PC-9 (cell line): ENCODE measurements at regions not wholly inside any gene's neighbourhood (a gene's known extent, or its start where the extent isn't known, plus 50 kb on each side); places are given as distances from the start of the nearest gene placed in this dataset.
"Not testable (repeated sequence)": the region's sequence is repeated elsewhere in the genome, so short reads cannot be mapped to it uniquely, and the experiment has no call there.

Source experiments
- BruUV-seq: library from RNA; stranded (reverse); fragments of 400-500 nt; replicated peaks from 2 replicates; lab custom pipeline; 2021; lab: Mats Ljungman, UMichigan
- CTCF ChIA-PET: fragments of 300-600 bp; sonication (Branson Sonifier 250); formaldehyde crosslinking; loops from one replicate; lab custom pipeline; 2022; ENCODE audit warnings: antibody characterized with exemption; lab: Charles Lee
- POLR2A ChIA-PET: fragments of 300-600 bp; sonication (Branson Sonifier 250); formaldehyde crosslinking; loops from one replicate; lab custom pipeline; 2022; ENCODE audit warnings: antibody characterized with exemption; ENCODE audit not compliant: unreplicated experiment; lab: Charles Lee
- DNase-seq, 2 experiments: peaks; one replicate each; pipeline versions ENCODE4 v3.0.0 to v3.0.0-alpha.2; 2015 to 2022; ENCODE audit warnings: mixed read lengths in 1 of 2
- H2AFZ ChIP-seq: fragments of 200-600 bp; sonication (generic); 2 replicates; pipeline ENCODE4 v1.8.1; 2017; ENCODE audit warnings: antibody characterized with exemption
- H3F3A ChIP-seq: fragments of 200-600 bp; sonication (generic); 2 replicates; pipeline ENCODE4 v1.8.1; 2017; ENCODE audit warnings: antibody characterized with exemption, mild to moderate bottlenecking, low read depth; ENCODE audit not compliant: insufficient read depth
- H3K27ac ChIP-seq: fragments of 200-600 bp; sonication (generic); 2 replicates; pipeline ENCODE4 v1.6.1; 2016; ENCODE audit warnings: mixed run types
- H3K27me3 ChIP-seq: fragments of 200-600 bp; sonication (generic); 2 replicates; pipeline ENCODE4 v1.6.1; 2016; ENCODE audit warnings: low read depth, mixed run types; ENCODE audit not compliant: insufficient read depth
- H3K36me3 ChIP-seq: fragments of 200-600 bp; sonication (generic); 2 replicates; pipeline ENCODE4 v1.6.1; 2016; ENCODE audit warnings: low read depth, mixed run types
- H3K4me1 ChIP-seq: fragments of 200-600 bp; sonication (generic); replicated peaks from 2 replicates; pipeline ENCODE4 v1.6.1; 2016; ENCODE audit warnings: mixed run types; ENCODE audit not compliant: insufficient read depth
- H3K4me2 ChIP-seq: fragments of 200-600 bp; sonication (generic); 2 replicates; pipeline ENCODE4 v1.6.1; 2017; ENCODE audit warnings: mixed run types
- H3K4me3 ChIP-seq: fragments of 200-600 bp; sonication (generic); 2 replicates; pipeline ENCODE4 v1.6.1; 2016; ENCODE audit warnings: mixed run types
- H3K79me2 ChIP-seq: fragments of 200-600 bp; sonication (generic); 2 replicates; pipeline ENCODE4 v1.6.1; 2017; ENCODE audit warnings: low read depth, mixed run types
- H3K9me2 ChIP-seq: fragments of 200-600 bp; sonication (generic); 2 replicates; pipeline ENCODE4 v1.8.1; 2017; ENCODE audit warnings: mild to moderate bottlenecking; ENCODE audit not compliant: insufficient read depth
- H3K9me3 ChIP-seq: fragments of 200-600 bp; sonication (generic); 2 replicates; pipeline ENCODE4 v1.8.1; 2016; ENCODE audit warnings: low read depth; ENCODE audit not compliant: insufficient read depth
- H4K20me1 ChIP-seq: fragments of 200-600 bp; sonication (generic); 2 replicates; pipeline ENCODE4 v1.8.1; 2017; ENCODE audit not compliant: insufficient read depth
- EZH2 ChIP-seq: fragments of 200-600 bp; sonication (generic); IDR thresholded peaks from 2 replicates; pipeline ENCODE4 v1.8.0; 2017; ENCODE audit warnings: antibody characterized with exemption, low read depth
- intact Hi-C: fragments of 100-400 bp; cut with micrococcal nuclease; formaldehyde crosslinking; loops from one replicate; pipeline ENCODE4 v1.10.0; 2022; ENCODE audit not compliant: unreplicated experiment
- TF ChIP-seq, protein P1 (sequence below): fragments of 200-600 bp; sonication (generic); conservative IDR thresholded peaks from 2 replicates; pipeline ENCODE4 v1.6.1; 2017; ENCODE audit warnings: mixed run types, antibody characterized with exemption, mild to moderate bottlenecking, moderate library complexity

GRCh38 chr4:126513596-126513995 is 1119.2 kb upstream of the INTU start:
- H3K36me3 ChIP-seq, result no peaks in the 10 kb centered on the region
- H2AFZ ChIP-seq, result no peak overlapping the region
- ChIA-PET POLR2A (no interaction called here), CTCF (no interaction called here)
- no peaks in the 10 kb centered on the region for H3F3A ChIP-seq
- H3K79me2 ChIP-seq, result no peaks in the 10 kb centered on the region
- H3K9me3 ChIP-seq, result no peaks in the 10 kb centered on the region
- no peaks in the 10 kb centered on the region for H4K20me1 ChIP-seq
- intact Hi-C loops, result no loop called here
- no peaks in the 10 kb centered on the region for H3K9me2 ChIP-seq
- no peak overlapping the region for H3K27ac ChIP-seq
- no TSS peak for BruUV-seq
- no peaks in the 10 kb centered on the region for H3K27me3 ChIP-seq
- DNase-seq, result no peak
- H3K4me3 ChIP-seq, result no peak overlapping the region
- H3K4me2 ChIP-seq, result no peak overlapping the region
- no peak for TF ChIP-seq EZH2
- TF ChIP-seq, protein P1, sequence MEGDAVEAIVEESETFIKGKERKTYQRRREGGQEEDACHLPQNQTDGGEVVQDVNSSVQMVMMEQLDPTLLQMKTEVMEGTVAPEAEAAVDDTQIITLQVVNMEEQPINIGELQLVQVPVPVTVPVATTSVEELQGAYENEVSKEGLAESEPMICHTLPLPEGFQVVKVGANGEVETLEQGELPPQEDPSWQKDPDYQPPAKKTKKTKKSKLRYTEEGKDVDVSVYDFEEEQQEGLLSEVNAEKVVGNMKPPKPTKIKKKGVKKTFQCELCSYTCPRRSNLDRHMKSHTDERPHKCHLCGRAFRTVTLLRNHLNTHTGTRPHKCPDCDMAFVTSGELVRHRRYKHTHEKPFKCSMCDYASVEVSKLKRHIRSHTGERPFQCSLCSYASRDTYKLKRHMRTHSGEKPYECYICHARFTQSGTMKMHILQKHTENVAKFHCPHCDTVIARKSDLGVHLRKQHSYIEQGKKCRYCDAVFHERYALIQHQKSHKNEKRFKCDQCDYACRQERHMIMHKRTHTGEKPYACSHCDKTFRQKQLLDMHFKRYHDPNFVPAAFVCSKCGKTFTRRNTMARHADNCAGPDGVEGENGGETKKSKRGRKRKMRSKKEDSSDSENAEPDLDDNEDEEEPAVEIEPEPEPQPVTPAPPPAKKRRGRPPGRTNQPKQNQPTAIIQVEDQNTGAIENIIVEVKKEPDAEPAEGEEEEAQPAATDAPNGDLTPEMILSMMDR, result no peak
- no peaks in the 10 kb centered on the region for H3K4me1 ChIP-seq

DNA sequence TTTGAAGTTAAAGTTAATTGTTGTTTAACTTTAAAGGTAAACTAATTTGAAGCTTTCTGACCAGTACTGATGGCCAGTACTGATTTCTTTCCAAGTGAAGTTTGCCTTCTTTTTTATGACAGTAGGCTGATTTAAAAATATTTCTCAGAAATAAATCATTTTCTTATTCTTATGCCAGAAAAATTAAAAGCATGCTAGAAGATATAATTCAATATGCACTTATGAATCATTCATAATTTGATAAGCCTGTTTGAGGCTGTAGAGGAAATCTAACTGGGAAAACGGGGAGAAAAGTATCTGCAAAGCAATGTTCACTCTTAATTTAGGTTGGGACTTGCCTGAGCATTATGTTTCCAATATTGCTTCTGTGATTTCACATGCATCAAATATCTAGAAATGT is 1112.0 kb upstream of the INTU start:
- H3K9me3 ChIP-seq, result no peaks in the 10 kb centered on the region; the same call in 1 of the 2 replicates
- no peak overlapping the region for H3K4me3 ChIP-seq
- no peak overlapping the region for H2AFZ ChIP-seq
- no peaks in the 10 kb centered on the region for H4K20me1 ChIP-seq
- intact Hi-C loops, result no loop called here
- H3K4me2 ChIP-seq, result no peak overlapping the region
- H3K27ac ChIP-seq, result no peak overlapping the region
- CTCF ChIA-PET, result no interaction called here
- no TSS peak for BruUV-seq
- POLR2A ChIA-PET, result no interaction called here
- no peaks in the 10 kb centered on the region for H3K36me3 ChIP-seq
- TF ChIP-seq, protein P1, result no peak
- H3F3A ChIP-seq, result no peaks in the 10 kb centered on the region
- H3K79me2 ChIP-seq, result no peaks in the 10 kb centered on the region
- no peaks in the 10 kb centered on the region for H3K9me2 ChIP-seq
- H3K27me3 ChIP-seq, result no peaks in the 10 kb centered on the region
- DNase-seq, result no peak
- H3K4me1 ChIP-seq, result no peaks in the 10 kb centered on the region

- BruUV-seq, intact Hi-C loops, H3K4me1 ChIP-seq, H3K9me2 ChIP-seq, H4K20me1 ChIP-seq, H3K36me3 ChIP-seq, H3K4me3 ChIP-seq, H3K27ac ChIP-seq, DNase-seq, H3K9me3 ChIP-seq, H2AFZ ChIP-seq, H3K4me2 ChIP-seq, H3F3A ChIP-seq, CTCF ChIA-PET, H3K79me2 ChIP-seq, H3K27me3 ChIP-seq, POLR2A ChIA-PET: not testable (repeated sequence)
Observed at GRCh38 chr4:126525400-126525799, 1107.4 kb upstream of the INTU start.

- no peak overlapping the region for H3K27ac ChIP-seq
- no TSS peak for BruUV-seq
- no peaks in the 10 kb centered on the region for H3K36me3 ChIP-seq
- no peak for DNase-seq
- no peak overlapping the region for H2AFZ ChIP-seq
- H3K79me2 ChIP-seq, result no peaks in the 10 kb centered on the region
- ChIA-PET POLR2A (no interaction called here), CTCF (no interaction called here)
- no peaks in the 10 kb centered on the region for H3K9me2 ChIP-seq
- TF ChIP-seq EZH2, result no peak
- TF ChIP-seq, protein P1, result no peak
- no peaks in the 10 kb centered on the region for H3K27me3 ChIP-seq
- no peaks in the 10 kb centered on the region for H3F3A ChIP-seq
- H3K9me3 ChIP-seq, result no peaks in the 10 kb centered on the region; the same call in 1 of the 2 replicates
- no peak overlapping the region for H3K4me2 ChIP-seq
- intact Hi-C loops, result no loop called here
- H4K20me1 ChIP-seq, result no peaks in the 10 kb centered on the region
- no peak overlapping the region for H3K4me3 ChIP-seq
- no peaks in the 10 kb centered on the region for H3K4me1 ChIP-seq
Observed at GRCh38 chr4:126526335-126526734, 1106.4 kb upstream of the INTU start.
